ENCODE measurements at regions not wholly inside any gene's neighbourhood (a gene's known extent, or its start where the extent isn't known, plus 50 kb on each side); places are given as distances from the start of the nearest gene placed in this dataset.

DNA sequence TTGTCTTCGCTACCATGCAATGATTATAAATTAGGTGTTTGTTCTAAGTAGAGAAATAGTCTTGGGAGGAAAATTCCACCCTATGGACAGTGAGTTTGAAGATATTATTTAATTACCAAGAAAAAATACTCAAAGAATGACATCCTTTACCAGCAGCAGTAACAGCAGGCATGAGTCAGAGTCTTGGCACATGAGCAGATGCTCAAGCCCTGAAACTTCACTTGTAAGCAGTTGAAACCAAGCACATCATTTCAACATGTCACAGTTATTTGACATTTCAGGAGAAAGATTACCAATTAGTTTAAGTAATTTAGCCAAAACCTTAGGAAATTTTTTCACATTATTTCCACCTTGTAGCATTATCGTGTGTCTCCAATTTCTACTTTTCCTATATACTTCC, 99.2 kb downstream of the C12orf50 start:
- DNase-seq: peak in 9 of 56 donors; percentile 3 to 33 (median 8)

DNA sequence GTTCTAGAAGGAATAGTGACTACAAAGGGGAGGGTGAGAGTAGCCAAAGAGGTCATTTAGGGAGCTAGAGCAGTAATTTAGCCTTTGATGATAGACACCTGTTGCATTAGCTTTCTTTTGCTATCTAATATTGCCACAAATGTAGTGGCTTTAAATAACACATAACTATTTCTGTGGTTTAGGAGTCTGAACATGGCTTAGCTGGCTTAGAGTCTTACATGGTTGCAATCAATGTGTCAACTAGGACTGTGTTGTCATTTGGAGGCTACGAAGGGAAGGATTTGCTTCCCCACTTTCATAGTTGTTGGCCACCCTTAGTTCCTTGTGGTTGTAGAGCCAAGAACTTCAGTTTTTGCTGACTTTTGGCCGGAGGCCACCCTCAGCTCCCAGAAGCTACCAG, 99.9 kb downstream of the C12orf50 start:
- DNase-seq: no peak

DNA sequence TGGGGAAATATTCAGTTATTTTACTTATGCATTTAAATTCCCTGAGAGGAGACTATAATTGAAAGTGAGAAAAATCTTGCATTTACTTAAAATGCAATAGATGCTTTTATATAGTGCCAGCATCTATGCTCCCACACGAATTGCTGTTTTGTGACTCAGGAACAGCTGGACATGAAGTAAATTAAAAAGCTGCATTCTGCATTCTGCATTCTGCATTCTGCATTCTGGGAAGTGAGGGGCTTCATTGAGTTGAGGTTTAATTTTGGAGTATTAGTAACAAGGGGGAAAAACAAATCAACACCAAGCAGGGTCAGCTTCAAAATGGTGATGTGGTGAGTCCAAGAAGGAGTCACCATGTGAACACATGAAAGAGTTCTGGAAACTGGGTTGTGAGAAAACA, 101.2 kb downstream of the C12orf50 start:
- DNase-seq: no peak

DNA sequence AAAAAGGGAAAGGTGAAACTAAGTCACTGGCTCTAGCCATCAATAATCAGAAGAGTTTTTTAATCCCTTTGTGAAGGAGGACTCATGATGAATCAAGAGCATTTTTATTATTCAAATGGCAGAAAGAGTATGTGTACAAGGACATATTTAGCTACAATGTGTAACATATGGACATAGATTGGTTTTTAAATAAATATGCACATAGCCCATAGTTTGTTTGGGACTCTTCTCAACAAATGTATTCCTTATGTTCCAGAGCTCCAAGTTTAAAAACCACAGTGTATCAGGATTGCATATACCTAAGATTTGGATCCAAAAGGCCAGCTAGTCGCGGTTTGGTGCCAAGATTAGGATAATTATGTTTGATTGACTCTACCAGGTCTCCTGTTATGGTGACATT, 104.2 kb downstream of the C12orf50 start:
- DNase-seq: no peak

DNA sequence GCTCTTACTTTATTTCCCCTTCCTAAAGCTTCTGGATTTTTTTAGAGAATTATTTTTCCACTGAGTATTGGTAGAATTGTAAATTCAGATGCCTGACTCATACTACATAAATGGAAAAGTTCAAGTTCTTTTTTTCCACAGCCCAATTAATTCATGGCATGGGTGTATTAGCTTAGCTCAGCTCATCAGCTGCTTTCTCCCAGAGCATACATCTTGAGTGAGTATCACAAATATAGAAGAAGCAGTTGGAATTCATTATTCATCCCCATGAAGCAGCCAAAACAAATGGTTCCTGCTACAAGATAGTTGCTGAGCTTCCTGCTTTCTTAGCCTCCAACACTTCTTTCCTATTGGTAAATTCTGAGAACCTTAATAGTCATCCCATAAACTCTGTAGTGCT, 105.1 kb downstream of the C12orf50 start:
- DNase-seq: peak in 4 of 56 donors; percentile 2 to 24 (median 8)

DNA sequence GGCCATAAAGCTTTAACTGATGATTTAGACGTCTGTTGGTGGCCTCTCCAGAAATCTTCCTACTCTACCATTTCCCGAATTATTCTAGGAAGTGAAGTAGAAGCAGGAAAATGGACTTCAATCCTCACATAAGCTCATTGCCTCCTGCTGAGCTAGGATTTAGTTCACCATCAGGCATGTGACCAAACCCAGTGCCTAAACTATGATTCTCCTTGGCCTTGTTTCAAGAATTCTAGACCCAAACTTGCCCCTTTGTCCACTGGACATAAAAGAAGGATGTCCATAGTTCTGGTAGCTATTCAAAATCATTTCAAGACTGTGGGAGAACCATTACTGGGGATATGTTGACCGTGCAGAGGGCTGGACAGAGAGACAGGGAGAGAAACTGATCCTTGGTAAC, 105.8 kb downstream of the C12orf50 start:
- no peak for DNase-seq

DNA sequence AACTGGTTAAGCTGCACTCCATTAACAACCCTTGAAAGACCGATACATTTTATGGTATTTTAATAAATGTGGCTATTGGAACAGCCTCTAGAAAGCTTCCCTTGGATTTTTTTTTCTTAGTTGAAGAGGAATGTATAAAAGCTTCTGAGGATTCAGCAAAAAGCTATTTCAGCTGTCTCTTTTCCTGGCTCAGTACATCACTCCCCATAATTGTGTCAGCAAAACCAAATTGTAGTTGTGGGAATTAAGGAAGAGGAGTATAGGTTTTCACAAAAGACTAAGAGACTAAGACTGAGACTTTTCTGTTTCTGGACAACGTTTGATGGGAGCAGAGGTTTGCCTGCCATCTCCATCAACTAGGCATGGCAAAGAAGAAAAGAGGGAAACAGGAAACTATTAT, 106.5 kb downstream of the C12orf50 start:
- DNase-seq: no peak

DNA sequence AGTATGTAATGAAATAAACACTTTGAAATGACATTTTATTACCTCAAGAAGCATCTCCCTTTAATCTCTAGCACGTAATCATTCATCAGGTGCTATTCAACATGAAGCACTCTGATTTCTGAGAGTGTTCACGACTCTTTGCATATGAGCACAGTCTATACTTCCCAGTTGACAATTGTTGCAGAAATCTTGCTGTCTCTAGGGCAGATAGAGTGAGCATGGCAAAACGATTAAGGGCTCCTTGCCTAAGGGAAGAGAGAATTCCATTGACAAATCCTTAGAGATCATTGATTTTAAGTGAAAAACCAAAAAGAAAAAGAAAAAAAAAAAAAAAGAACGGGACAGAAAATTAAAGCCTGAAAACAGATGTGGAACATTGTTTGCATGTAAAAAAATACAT, 107.6 kb downstream of the C12orf50 start:
- DNase-seq: no peak

DNA sequence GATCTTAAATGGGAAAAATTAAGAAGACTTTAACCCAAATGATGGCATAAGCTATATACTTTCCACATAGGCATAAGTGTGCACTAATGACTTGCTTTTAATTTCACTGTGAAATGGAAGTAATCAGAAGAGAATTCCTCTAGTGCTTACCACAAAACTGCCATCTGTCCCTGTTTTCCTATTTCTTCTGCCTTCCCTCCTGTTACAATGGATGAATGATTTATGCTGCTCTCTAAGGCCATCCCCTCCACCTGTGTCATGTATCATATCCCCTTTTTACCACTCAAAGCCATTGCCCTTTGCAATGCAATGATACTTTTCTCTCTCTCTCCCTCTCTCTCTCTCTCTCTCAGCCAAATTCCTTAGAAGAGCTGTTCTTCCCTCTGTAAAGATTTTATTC, 109.1 kb downstream of the C12orf50 start:
- no peak for DNase-seq

DNA sequence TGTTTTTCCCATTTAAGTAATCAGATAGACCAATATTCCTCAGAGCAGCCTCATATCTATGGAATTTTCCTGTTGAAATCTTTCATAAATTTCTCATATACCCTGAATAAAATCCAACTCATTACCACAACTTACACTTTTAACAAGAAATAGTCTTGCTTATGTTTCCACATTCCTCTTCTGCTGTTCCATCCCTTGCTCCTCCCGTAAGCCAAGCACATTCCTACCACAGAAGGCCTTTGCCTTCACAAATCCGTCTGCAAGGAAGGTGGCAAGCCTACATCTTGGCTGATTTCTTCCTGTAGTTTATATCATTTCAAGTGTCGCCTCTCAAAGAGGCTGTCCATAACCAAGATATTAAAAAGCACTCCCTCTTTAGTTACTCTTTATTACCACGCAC, 127.7 kb downstream of the C12orf50 start:
- no peak for DNase-seq

DNA sequence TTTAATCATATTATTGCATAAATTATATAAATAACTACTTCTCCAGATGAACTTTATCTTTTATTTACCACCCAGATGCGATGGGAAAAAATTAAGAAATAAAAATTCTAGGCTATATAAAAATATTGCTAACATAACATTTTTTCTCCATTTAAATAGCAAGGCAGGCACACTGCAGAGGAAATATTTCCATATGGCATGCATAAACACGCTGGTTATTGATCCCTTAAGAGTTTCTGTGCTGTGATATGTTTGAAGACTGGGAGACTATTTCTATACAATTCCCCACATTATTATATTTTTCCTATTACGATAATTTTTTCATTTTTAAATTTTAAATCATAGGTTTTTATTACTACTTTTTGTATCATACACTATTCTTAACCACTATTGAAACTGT, 131.5 kb downstream of the C12orf50 start:
- no peak for DNase-seq

DNA sequence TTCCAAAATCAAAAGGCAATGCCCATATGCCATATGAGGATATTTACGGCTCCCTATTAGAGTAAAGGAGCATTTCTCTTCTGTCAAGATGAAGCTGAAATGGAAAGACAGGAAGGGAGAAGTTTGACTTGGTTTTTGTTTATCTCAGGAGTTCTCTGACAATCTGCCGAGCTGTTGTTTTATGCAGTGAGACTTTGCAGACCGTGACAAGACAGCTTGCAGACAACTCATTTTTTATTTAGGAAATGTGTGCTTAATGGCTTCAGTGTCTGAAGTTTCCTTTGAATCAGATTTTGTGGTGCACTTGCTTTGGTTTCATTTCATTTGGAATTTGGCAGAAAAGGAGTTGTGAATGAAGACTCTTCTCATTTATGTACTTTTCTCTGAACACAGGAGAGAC, 145.4 kb downstream of the C12orf50 start:
- no peak for DNase-seq

DNA sequence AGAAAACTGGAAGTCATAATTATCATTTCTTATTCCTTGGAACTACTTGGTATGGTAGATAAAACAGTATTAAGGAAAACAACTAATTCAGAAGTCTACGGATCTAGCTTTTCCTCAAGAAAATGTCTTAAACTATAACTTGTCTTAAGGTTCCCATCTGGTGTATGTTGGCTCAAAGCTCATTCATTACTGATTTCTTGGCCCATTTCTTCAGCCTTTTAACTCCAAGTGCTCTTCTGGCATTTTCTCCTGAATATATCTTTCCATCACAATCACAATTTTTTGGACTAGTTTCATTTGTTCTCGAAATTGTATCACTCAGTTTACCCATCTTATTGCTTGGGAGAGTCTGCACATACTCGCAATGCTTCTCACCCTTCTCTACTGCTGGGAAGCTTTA, 150.1 kb downstream of the C12orf50 start:
- no peak for DNase-seq

DNA sequence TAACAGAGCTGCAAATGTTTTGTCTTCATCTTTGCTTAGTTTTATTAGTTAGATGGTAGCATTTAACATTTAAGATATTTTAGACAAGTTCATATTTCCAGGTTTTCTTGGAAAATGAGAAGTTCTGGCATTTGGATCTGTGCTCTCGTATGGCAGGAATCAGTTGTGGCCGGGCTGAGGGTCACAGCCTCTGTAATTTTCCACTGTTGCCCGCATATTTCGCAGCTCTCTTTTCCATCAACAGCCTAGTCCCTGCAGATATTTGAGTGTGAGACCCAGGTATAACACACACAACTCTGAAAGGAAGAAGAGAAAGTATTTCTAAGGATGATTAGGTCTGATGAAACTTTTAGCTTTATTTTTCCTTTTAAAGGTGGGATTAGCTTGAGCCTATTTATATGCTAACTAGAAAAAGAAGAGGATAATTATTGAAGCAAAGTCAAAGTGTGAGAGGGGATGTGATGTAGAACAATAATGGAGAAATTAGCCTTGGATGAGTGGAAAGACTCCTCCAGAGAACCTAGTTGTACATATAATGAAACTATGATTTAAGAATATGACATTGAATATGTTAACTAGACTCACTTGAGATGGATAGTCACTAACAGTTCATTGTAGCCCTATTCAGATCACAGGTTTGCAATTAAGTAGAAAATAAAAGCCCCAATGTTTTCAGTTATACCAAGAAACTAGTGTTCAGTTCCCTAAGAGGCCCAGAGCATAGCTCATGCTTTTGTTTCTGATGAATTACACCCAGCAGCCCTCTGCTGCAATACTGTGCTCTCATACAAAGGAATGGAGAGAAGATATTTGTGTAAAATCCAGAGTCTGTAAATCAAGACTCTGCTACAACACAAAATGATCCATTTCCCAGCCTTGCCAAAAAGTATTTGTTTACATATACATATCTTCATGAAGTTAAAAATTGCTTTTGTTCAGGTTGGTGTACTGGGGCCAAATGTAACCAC, 158.4 kb downstream of the C12orf50 start:
- DNase-seq: no peak

DNA sequence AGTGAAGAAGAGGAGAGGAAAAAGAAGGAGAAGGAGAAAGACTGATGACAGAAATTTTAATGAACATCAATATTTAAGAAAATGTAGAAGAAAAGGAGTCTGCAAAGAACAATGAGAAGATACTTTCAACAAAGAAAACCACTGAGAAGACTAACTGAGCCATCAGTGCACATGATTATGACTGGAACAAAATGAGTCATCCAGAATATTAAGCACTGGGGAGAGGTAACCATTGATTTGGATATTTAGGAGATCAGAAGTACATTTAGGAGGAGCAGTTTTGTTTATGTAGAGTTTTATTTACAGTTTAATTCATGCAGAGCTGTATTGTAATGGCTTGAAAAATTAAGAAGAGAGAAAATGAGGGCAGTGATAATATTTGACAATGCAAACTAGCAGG, 159.1 kb downstream of the C12orf50 start:
- no peak for DNase-seq

DNA sequence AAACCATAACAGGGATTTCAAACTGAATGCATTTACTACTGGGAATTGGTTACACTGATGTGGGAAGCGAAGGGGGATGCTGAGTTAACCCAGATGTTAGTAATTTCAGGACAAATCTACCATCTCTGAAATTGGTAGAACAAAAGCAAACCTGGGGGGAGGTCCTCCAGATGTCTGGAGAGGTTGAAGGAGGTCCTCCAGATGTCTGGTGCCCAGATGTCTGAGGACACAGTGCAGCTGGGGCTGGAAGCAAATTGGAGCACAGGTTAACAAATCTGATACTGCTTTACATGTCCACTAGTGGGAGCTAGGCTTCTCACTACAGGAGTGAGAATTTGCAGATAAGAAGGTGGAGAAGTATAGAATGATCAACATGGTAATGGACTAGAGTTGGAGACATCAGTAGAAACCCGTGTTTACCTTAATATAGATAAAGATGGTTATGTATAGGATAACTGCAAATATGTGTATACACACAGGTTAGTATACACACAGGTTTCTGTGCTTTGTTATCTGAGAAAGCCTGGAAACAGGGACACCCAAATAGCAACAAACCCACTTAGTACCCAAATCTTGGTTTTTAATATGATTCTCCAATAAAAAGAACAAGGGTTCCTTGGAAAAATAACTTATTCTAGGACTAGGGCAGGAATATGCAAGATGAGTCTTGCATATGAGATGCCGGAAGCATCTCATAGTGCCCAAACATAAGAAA, 162.5 kb downstream of the C12orf50 start:
- DNase-seq: no peak

DNA sequence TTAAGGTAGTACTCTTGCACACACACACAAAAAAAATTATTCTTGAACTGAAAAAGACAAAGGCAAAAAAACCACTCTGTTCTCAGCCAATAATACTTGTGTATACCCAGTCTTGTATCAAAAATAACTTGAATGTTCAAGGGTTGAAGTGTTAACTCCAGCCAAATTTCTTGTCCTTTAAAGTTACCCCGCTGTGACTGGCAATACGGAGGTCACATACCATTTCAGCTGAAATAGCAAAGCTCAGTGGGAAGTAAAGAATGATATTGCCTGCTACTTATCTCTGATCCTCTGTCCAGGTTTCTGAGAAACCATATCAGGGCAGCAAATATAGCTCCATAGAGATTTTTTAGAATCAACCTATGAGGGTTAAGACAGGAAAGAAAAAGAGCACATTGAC, 167.4 kb downstream of the C12orf50 start:
- no peak for DNase-seq

DNA sequence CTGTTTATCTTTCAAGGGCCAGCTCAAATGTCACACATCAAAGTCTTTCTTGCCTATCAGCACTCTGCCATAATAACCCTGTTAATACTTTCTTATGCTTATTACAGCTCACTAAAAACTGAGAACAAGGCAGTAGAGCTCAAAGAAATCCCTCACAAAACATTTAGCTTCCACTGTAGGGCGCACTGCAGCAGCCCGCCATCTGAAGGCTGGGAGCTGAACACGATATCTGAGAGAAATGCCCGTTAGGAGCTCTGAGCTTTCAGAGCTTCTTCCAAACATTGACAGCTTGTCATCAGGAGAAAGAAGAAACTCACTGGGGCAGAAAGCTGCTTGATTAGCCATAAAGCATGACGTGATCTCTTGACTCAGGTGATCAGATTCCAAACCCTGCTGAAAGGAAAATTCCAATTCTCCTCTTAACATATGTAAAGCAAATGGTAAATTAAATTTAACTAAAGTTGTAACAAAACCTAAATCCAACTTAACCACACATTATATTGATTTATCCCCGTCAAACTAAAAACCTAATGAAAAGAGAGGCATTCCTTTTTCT, 175.7 kb downstream of the C12orf50 start:
- no peak for DNase-seq

DNA sequence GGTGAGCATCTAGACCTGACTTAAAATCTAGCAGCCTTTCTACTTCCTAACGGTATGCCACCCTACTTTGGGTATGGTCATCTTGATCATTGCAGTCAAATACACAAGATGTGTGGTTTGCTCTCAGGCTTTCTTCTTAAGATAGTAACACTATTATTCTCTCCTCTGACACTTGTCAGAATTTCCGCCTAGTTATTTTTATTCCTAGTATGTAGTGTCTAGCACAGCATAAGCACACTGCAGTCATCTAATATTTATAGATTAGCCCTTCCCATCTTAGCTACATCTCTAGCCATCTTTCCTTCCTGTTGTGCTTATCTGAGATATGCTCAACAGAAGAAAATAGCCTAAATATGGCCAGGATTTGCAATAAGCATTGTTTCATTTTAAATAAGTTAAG, 180.1 kb downstream of the C12orf50 start:
- no peak for DNase-seq

DNA sequence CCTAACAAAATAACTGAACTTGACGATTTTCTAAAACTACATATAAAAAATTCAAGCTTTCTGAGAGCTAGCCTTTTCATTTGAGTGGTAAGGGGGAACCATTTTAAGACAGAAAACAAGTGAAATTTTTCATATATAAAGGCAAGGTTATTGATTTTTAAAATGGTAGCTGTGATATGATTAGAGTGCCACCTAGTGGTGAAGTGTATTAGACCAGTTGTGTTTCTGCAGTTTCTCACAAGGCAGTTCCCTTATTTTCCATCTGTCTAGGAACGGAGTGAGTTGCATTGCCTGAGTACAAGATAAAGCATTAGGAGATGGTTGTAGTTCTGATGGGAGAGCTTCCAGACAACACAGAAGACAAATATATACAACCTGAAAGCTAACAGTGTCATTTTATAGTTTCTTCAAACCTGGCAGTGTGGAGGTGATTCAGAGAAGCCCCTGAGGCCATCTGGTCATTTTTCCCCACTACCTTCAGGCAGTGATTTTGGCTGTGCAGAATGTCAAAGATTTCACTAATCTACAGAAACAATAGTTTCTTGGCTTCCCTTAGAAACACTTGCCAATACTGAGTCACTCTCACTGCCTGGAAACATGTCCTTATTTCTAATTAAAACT, 180.8 kb downstream of the C12orf50 start:
- DNase-seq: peak in 5 of 56 donors; percentile 1 to 7 (median 1)

DNA sequence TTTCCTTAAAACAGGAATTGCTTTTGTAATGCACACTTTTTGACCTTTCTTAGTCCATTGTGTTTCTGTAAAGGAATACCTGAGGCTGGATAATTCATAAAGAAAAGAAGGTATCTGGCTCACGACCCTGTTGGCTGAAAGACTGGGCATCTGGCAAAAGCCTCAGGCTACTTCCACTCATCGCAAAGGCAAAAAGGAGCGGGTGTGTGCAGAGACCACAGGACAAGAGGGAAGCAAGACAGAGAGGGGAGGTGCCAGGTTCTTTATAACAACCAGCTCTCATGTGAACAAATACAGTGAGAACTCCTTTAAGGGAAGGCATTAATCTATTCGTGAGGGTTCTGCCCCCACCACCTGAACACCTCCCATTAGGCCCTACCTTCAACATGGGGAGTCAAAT, 182.1 kb downstream of the C12orf50 start:
- no peak for DNase-seq

DNA sequence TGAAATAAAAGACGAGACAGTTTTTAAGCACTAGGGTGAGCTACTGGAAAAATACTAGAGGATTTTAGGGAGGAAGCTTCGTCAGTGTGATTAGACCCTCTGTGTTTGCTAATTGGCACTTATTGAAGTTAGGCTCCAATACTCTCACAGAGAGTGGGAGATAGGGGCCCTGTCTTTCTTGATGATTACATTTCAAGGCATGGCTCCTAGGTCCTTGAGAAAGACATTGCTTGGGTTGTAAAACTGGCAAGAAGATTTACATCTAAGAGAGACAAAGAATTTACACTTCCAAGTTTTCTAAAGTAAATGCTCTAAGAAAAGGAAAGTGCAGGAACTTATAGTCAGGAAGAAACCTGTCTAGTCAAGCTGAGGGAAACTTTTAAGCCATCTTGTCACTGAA, 183.2 kb downstream of the C12orf50 start:
- DNase-seq: no peak

All from nucleus accumbens (tissue), 56 donors.